Sigmoid colon (tissue), 6 donors: ENCODE measurements at regions not wholly inside any gene's neighbourhood (a gene's known extent, or its start where the extent isn't known, plus 50 kb on each side); places are given as distances from the start of the nearest gene placed in this dataset.
A peak's percentile ranks its signal among the peaks of the same experiment; 100 is the strongest.

Experiments used
- DNase-seq: peaks from one replicate; pipeline ENCODE4 v3.0.0-alpha.2; 2019
- H3K27ac ChIP-seq, 4 donors: fragments of 200-600 bp; sonication (generic); one replicate each; pipeline ENCODE4 v1.5.1; 2016 to 2019; ENCODE audit warnings: mild to moderate bottlenecking in 1 of 4
- H3K27me3 ChIP-seq, 3 donors: fragments of 200-600 bp; sonication (generic); one replicate each; pipeline ENCODE4 v1.5.1; 2019; ENCODE audit warnings: mild to moderate bottlenecking in 1 of 3
- H3K36me3 ChIP-seq, 4 donors: fragments of 200-600 bp; sonication (generic); one replicate each; pipeline ENCODE4 v1.5.1; 2016 to 2019
- H3K4me1 ChIP-seq, 4 donors: fragments of 200-600 bp; sonication (generic); one replicate each; pipeline ENCODE4 v1.5.1; 2017 to 2019
- H3K4me3 ChIP-seq, 4 donors: fragments of 200-600 bp; sonication (generic); one replicate each; pipeline ENCODE4 v1.5.1; 2017 to 2019; ENCODE audit warnings: mild to moderate bottlenecking in 2 of 4, moderate library complexity in 1 of 4
- H3K9me3 ChIP-seq, 4 donors: fragments of 200-600 bp in 3 of 4; sonication (generic) in 3 of 4; one replicate each; pipeline versions ENCODE4 v1.5.1 to v1.6.1; 2013 to 2019
- CTCF ChIP-seq, 4 experiments: fragments of 450-650 bp in 3 of 4; fragments of 200-600 bp in 1 of 4; IDR thresholded peaks; one replicate each; pipeline ENCODE4 v1.5.1; 2016 to 2019; ENCODE audit warnings: antibody characterized with exemption in 4 of 4, mild to moderate bottlenecking in 3 of 4, moderate library complexity in 2 of 4
- EP300 ChIP-seq, 4 donors: sonication (generic); formaldehyde crosslinking; IDR thresholded peaks; one replicate each; pipeline ENCODE4 v1.6.1; 2017; ENCODE audit warnings: antibody characterized with exemption in 4 of 4
- POLR2A ChIP-seq, 2 donors: fragments of 450-650 bp; IDR thresholded peaks; one replicate each; pipeline ENCODE4 v1.6.1; 2016; ENCODE audit warnings: antibody characterized with exemption in 2 of 2, mild to moderate bottlenecking in 2 of 2, moderate library complexity in 2 of 2
- POLR2AphosphoS5 ChIP-seq, 4 donors: sonication (generic); formaldehyde crosslinking; IDR thresholded peaks; one replicate each; pipeline ENCODE4 v1.6.1; 2017; ENCODE audit warnings: antibody characterized with exemption in 4 of 4
- WGBS, 2 donors: extraction: QIAGEN DNeasy Blood & Tissue Kit; methylation state at CpG; one replicate each; pipeline ENCODE4 v1.1.7; 2013; 5-methylcytosine and 5-hydroxymethylcytosine counted together
- intact Hi-C: fragments of 100-400 bp; cut with DNase I; formaldehyde crosslinking; loops from one replicate; pipeline ENCODE4 v1.15.1; 2023
- donor health status: healthy with polysubstance abuse.
- donor health status: healthy.

DNA sequence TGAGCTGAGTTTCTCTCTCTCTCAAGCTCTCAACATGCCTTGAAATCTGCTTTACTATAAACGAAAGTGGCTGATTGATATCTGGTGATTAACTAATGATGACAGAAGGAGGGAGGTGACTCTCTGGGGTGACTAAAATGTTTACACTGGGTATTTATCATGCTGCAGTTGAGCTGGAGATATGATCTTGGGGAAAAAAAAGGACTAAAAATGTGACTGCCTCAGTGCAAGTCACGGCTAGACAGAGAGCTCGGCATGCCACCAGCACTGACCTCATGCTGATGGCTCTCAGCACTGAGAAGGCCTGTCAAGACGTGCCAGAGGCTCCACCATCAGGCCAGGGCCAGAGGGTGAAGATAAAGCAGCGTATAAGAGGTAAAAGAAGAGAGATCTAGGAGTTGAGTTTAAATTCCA lies 103.1 kb upstream of the SPACA1 start:
- Histone ChIP-seq H3K27ac (peak overlapping the region in 2 of 4 donors; percentile 13 to 46), H3K4me1 (peaks cover 0 to 25% (median 16%) of the 10 kb centered on the region in 4 donors), H3K9me3 (no peaks in the 10 kb centered on the region), H3K27me3 (no peaks in the 10 kb centered on the region), H3K4me3 (no peak overlapping the region), H3K36me3 (no peaks in the 10 kb centered on the region)
- no peak for TF ChIP-seq EP300 (IDR thresholded peaks at IDR 0.05)
- no peak for TF ChIP-seq POLR2AphosphoS5 (IDR thresholded peaks at IDR 0.05)
- no peak for TF ChIP-seq POLR2A (IDR thresholded peaks at IDR 0.05)
- TF ChIP-seq CTCF (IDR thresholded peaks at IDR 0.05), result no peak
- WGBS, 2 donors, result 51 to 68% methylated on average over 5 of the region's 5 CpGs
- no peak for DNase-seq
- intact Hi-C loops, result no loop called here

- Histone ChIP-seq H3K9me3 (no peaks in the 10 kb centered on the region), H3K4me3 (no peak overlapping the region), H3K4me1 (peaks cover 0 to 25% (median 16%) of the 10 kb centered on the region in 4 donors), H3K36me3 (no peaks in the 10 kb centered on the region), H3K27me3 (no peaks in the 10 kb centered on the region), H3K27ac (no peak overlapping the region)
- DNase-seq, result no peak
- 94 to 95% methylated on average over 3 of the region's 3 CpGs for WGBS, 2 donors
- intact Hi-C loops, result no loop called here
- no peak for TF ChIP-seq CTCF (IDR thresholded peaks at IDR 0.05)
- TF ChIP-seq POLR2A (IDR thresholded peaks at IDR 0.05), result no peak
- TF ChIP-seq EP300 (IDR thresholded peaks at IDR 0.05), result no peak
These were observed 104.5 kb upstream of the SPACA1 start for GRCh38 chr6:87943191-87943590.

DNA sequence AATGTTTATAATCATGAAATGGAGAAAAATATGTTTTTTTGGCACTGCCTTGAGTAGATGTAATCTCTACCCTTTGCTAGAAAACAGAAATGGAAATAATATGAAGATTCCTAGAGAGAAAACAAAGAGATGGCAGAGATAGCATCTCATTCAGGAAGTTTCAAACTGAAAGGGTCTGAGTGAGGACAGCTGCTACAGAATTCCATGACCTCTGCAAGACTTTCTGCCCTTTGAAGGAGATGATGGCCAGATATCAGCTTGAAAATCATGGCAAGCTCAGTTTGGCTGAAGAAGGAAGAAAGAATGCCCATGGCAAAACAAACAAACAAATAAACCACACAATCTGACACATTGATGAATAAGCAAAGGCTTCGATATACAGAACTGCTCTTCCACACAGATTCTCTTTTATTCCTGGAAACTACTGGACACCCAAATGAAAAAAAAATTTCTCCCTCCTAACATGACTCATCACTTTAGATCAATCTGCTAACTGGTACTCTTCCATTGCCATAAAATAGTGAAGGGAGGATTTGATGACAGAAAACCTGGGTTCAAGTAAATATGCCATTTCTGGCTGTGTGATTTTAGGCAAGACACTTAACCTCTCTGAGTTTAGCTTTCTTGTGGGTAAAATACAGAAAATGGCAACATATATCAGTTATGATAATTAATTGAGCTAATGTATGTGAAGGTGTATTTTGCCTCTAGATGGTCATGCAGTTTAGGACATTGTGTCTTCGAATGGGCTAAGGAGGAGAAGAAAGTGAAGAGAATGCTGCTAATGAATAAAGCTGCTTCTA lies 105.9 kb upstream of the SPACA1 start:
- WGBS, 2 donors, result 76 to 84% methylated on average over 2 of the region's 2 CpGs
- DNase-seq, result no peak

DNA sequence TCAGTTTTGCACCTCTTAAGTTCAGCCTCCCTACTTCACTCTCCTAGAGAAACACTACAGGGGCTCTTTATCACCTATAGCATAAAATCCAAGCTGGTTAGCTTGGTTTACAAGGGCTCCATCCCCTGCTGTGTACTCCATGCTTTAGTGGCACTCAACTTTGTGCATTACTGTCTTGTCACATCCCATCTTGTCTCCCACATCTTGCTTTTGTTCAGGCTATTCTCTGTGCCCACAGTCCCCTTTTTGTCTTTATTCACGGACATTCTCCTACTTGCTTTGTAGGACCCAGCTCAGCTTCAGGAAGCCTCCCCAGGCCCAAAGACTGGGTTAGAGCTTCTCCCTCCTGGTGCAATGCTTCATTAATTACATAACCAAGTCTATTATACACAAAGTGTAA lies 107.9 kb upstream of the SPACA1 start:
- H3K27me3 ChIP-seq, result no peaks in the 10 kb centered on the region
- 92 to 93% methylated on average over 1 of the region's 1 CpG for WGBS, 2 donors

More for the DNA sequence above, 105.9 kb upstream of the SPACA1 start:
- Histone ChIP-seq H3K4me1 (peaks cover 0 to 25% (median 16%) of the 10 kb centered on the region in 4 donors), H3K9me3 (no peaks in the 10 kb centered on the region), H3K27me3 (no peaks in the 10 kb centered on the region), H3K36me3 (no peaks in the 10 kb centered on the region), H3K4me3 (no peak overlapping the region), H3K27ac (no peak overlapping the region)
- intact Hi-C loops, result no loop called here
- TF ChIP-seq CTCF (IDR thresholded peaks at IDR 0.05) (no peak), EP300 (IDR thresholded peaks at IDR 0.05) (no peak), POLR2AphosphoS5 (IDR thresholded peaks at IDR 0.05) (no peak), POLR2A (IDR thresholded peaks at IDR 0.05) (no peak)

More for the DNA sequence above, 107.9 kb upstream of the SPACA1 start:
- Histone ChIP-seq H3K36me3 (no peaks in the 10 kb centered on the region), H3K4me3 (no peak overlapping the region), H3K27ac (no peak overlapping the region), H3K9me3 (no peaks in the 10 kb centered on the region), H3K4me1 (peaks cover 0 to 7% (median 3%) of the 10 kb centered on the region in 4 donors)
- intact Hi-C loops, result no loop called here
- TF ChIP-seq POLR2A (IDR thresholded peaks at IDR 0.05), result no peak
- no peak for TF ChIP-seq EP300 (IDR thresholded peaks at IDR 0.05)
- TF ChIP-seq POLR2AphosphoS5 (IDR thresholded peaks at IDR 0.05), result no peak
- TF ChIP-seq CTCF (IDR thresholded peaks at IDR 0.05), result no peak
- no peak for DNase-seq
